NCI-H446 treated with DMSO at 0.1 percent for 48 hours (cell line): ENCODE measurements at regions not wholly inside any gene's neighbourhood (a gene's known extent, or its start where the extent isn't known, plus 50 kb on each side); places are given as distances from the start of the nearest gene placed in this dataset.
"Not testable (repeated sequence)": the region's sequence is repeated elsewhere in the genome, so short reads cannot be mapped to it uniquely, and the experiment has no call there.

ENCODE experiments used
- DNase-seq: peaks from one replicate; lab custom pipeline; 2025; lab: John Stamatoyannopoulos, UW

DNA sequence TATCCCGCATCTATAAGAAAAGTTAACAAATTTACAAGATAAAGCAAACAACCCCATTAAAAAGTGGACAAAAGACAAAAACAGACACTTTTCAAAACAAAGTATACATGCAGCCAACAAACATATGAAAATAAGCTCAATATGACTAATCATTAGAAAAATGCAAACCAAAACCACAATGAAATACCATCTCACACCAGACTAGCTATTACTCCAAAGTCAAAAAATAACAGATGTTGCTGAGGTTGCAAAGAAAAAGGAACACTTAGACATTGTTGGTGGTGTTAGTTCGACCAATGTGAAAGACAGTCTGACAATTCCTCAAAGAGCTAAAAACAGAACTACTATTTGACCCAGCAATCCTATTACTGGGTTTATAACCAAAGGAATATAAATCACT lies 968.6 kb upstream of the USP15 start:
- no peak for DNase-seq

DNA sequence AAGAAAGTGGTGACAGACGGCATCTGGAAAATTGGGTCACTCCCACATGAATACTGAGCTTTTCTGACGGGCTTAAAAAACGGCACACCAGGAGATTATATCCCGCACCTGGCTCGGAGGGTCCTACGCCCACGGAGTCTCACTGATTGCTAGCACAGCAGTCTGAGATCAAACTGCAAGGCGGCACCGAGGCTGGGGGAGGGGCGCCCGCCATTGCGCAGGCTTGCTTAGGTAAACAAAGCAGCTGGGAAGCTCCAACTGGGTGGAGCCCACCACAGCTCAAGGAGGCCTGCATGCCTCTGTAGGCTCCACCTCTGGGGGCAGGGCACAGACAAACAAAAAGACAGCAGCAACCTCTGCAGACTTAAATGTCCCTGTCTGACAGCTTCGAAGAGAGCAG lies 966.2 kb upstream of the USP15 start:
- DNase-seq: not testable (repeated sequence)

DNA sequence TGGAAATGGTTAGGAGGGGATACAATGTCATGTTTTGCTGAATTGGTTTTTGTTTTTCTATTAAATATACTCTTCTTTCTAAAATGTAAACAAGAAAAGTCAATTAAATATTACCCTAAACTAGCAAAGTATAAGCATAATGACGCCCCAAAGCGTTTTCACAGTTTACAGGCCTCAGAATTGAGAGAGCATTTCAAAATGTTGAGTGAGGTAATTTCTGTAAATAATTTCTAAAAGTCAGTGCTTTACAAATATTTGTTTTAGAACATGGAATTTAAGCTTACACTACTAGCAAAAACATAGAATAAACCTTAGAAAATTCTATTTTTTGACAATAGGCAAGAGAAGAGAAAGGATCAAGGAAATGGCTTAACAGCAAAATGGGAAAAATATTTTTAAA lies 958.4 kb upstream of the USP15 start:
- no peak for DNase-seq

DNA sequence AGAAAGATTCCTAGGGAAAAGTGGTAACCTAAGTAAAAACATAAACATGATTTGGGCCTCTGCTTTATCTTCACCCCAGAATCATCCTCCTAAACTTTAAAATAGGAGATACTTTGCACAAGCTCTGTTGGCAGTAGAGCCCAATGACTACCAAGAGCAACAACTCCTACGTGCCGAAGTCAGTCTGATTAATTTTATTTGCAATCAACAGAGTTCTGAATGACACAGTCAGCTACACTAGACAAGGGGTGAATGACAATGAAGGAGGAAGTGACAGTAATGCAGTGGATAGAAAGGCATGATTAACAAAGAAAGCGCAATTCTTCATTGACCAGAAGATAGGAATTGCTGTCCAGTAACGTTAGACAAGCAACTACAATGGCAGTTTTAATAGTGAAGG lies 957.9 kb upstream of the USP15 start:
- DNase-seq: no peak

DNA sequence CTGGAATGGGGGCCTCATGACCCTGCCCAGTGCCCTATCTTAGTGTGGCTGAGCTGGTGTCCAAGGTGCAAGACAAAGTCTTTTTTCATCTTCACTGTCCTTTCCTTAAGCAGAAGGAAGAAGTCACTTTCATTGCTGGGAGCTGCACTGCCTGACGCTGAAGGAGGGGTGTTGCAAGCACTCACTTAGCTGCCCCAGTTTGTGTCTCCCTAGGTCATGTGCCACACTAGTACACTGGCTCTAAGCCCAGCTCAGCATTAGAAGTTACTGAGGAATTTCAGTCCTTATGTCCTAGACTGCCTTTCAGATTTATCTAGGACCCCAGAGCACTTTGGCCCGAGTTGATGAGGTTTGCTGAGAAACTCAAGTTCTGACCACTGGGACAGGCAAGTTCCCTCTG lies 952.0 kb upstream of the USP15 start:
- no peak for DNase-seq

DNA sequence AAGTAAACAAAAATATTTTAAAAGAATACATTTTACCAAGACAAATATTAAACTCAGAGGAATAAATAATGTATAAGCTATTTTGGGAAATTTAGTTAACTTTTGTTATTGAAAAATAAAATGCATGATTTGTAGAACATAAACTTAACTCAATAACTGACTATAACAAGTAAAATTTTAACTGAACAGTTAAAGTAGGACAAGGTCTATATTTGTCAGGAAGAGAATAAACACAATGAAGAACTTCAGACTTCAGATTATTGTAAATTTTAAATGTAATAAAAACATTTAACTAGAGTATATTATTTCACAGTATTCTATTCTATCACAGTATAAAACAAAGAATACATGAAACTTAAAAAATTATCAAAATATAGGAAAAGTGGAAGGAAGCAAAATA lies 948.8 kb upstream of the USP15 start:
- DNase-seq: no peak

DNA sequence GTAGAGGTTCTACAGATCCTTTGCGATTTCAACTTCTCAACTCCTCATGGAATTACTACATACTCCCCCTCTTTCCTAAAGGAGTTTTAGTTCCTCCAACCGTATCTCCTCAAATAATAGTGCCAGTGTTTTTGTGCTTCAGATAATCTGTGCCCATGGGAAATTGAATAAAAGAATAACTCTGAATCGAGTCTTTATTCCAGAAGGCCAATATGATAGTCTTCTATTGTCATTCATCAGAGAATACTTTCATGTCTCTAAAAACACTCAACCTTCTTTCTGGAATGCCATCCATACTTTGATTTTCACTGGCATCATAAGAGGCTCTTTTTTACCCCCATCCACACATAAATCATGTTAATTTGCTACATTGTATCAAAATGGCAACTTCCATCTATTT lies 911.3 kb upstream of the USP15 start:
- no peak for DNase-seq

DNA sequence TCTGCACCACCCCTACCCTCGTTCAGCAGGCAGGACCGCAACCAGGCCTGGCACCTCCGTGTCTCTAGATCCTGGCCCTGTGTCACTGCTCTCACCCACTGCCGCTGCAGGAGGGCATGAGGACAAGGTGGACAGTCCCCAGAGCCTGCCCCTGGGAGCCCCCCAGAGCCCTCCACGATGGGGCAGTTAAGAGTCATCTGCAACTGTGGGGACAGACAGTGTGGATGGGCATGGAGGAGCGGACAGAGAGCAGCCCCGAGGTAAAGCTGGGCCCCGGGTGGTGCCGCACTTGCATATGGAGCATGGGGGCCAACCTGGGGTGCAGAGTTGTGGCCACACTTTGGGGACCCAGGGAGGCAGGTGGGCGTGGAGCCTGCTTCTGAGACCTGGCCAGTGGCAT lies 905.1 kb upstream of the USP15 start:
- DNase-seq: no peak

DNA sequence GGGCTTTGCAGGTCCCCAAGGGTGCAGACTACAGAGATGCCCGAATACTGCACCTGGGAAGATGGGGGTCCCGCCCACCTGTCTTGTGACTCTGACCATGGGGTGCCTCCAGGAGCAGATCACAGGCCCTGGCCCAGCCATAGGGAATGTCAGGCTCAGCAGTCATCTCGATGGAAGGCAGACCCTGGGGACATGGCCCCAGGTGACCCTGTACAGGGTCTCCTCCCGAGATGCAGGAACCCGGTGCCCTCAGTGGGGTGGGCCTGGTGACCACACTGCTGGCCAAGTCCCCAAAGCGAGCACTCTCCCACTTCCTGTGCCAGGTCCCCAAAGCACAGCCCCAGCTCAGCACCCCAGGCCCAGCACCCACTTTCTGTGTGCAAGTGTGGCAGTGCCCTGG lies 903.7 kb upstream of the USP15 start:
- no peak for DNase-seq

DNA sequence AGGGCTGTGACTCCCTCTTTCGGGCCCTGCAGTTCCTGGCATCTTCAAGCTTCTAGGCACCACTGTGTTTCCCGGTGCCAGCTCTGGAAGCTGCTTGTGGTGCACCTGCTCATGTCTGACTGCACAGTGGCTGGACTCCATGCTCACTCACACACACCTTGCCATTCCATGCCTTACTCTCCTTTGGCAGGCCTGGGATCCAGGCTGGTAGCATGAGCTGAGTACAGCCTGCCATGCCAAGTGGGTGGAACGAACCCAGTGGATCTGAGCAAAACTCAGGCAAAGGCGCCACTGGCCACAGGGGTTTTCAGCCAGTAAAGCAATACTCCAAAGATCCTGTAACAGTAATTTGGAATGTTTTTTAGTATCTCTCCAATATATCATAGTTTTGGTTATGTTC lies 902.7 kb upstream of the USP15 start:
- no peak for DNase-seq

DNA sequence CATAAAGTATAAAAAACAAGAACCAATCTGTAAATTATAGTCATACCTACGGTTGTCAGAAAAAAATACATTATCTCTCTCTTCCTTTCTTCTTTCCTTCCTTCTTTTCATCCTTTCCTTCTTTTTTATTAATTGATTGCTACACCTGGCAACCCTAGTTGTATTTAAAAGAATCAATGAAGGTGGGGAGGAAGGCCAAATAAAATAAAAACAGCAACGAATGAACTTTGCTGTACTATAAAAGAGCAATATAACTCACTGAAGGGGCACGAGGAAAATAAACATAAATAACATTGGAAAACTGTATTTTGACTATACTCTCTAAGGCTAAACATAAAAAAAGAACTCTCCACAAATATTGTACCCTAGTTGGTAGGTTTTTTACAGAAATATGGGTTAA lies 898.2 kb upstream of the USP15 start:
- no peak for DNase-seq

DNA sequence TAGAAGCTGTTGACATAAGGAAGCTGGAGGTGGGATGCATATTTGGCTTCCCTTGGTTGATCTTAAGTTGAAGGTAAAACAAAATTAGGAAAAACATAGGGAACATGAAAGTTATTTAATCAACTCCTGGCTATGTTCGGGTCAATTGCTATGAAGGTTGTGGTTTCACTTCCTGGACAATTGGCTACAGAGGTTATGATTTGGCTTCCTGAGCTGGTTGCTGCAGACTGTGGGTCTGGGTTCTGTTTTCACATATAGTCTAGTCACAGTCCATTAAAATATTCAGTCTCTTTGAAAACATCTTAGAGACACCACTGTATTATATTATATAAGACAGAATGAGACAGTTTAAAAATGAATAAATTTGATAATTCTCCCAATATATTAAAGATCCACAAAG lies 895.2 kb upstream of the USP15 start:
- no peak for DNase-seq

DNA sequence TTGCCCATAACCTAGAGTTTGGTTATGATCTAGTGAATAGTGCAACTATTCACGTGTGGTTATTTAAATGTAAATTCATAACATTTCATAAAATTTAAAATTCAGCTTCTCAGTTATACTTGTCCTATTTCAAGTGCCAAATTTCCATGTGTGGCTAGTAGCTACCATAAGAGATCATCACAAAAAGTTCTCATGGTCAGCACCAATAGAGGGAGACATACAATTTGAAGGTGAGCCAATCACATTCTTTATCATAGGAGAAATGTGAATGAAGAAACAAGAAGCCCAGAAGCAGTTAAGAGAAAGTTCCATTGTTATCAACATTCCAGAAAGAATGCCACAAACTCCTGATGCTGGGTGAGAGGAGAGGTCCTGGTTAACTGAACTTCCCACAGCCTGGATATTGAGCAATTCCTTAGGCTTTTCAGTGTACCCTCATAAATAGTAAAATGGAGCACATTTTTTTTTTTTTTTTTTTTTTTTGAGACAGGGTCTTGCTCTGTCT lies 892.9 kb upstream of the USP15 start:
- no peak for DNase-seq

DNA sequence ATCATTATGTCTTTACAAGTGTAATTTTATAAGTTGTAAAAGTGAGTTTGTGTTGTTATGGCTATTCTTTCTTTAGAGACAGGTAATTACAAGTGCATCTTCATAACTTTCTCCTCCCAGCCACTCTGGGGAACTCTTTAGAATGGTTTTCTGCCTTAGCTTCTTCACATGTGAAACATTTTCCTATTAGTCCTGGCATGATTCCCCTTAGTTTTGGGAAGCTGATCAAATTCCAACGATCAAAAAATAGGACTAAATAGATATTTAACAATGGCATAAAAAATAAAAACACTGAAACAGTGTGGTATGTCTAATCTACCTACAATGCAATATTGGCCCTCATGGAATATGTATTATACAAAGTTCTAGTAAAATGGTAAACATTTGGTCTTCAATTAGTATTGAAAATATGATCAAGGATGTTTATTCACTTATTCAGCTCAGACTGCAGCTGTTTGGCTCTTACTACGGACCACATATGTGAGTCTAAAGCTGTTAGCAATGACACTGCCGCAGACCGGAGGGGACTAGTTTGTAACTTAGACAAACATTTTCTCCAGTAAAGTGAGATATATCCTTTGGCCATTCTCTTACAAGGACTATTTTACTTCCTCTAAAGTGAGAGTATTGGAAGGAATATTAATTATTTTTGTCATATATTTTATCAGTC lies 890.8 kb upstream of the USP15 start:
- no peak for DNase-seq

DNA sequence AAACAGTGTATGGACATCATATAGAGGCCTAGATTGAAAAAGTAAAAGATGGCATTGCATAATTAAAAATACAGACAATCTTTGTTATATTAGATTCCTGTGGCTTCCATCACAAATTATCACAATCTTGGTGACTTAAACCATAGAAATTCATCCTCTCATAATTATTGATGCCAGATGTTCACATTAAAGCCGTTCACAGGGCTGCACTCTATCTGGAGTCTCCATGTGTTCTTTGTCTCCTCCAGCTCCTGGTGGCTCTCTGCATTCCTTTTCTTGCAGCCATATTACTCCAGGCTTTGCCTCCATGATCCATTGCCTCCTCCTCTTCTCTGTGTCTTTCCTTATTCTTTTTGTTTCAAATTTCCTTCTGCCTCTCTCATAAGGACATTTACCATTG lies 875.7 kb upstream of the USP15 start:
- no peak for DNase-seq

DNA sequence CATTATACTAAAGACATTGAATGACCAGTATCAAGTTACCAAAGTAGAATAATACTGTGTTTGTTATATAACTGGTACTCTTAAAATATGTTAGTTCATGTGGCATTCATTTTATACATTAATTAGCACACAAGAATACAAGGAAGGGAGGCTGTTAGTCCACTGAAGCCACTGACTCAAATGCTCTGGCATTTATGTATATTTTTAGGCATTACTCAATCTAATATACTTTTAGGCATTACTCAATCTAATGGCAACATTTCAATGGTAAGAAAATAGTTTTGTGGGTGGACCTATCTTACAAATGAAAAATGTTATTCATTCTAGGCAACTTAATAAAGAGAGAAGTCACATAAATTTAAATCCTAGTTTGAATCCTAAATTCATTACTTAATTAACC lies 874.4 kb upstream of the USP15 start:
- DNase-seq: no peak

DNA sequence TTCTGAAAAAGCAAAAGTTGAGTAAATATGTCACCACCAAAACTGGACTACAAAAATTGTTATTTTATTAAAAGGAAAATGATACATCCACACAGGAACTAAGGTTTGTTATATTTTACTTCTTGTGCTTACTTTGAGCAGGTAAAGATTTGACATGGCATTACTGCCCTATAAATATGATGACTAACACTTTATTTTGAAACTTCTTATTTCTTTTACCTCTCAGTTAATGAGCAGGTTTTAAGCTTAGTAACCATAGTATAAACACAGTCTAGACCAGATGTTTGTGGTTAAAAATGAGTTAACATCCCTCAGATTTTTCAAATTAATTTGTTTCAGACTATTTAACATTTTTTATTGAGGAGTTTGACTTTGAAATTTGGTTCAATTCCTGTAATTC lies 862.5 kb upstream of the USP15 start:
- DNase-seq: no peak

DNA sequence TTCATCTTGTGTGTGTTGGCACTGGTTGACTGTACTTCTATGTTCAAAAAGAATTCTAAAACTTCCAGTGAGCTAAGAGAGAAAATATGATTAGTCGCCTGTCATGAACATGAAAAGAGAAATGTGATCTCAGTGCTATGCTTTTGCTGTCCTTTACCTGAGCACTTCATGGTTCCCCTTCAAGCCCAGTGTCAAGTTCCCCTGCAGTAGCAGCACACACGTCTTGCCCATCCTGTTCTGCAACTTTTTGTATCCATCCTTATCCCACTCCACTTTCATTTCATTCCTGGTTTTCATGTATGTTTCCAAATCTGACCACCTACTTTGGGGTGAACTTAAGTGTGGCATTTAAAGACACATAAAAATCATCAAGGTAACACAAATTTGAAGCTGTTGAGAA lies 848.0 kb upstream of the USP15 start:
- DNase-seq: no peak

DNA sequence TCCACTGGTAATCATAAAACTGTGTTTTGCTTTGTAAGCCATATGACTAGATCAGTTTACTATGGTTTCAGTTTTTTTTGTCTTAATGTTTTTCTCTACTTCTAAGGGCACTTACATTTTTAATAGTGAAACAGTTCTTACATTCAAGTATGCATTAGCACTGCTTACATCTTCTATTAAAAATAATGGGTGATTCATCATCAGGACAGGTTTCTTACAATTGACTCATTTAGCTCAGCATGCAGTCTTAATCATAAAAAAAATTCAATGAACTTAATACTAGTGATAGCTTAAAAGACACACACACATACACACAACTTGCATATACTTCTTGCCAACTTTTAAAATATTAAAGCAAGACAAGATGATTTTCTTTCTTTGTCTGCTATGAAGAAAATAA lies 845.7 kb upstream of the USP15 start:
- DNase-seq: no peak

DNA sequence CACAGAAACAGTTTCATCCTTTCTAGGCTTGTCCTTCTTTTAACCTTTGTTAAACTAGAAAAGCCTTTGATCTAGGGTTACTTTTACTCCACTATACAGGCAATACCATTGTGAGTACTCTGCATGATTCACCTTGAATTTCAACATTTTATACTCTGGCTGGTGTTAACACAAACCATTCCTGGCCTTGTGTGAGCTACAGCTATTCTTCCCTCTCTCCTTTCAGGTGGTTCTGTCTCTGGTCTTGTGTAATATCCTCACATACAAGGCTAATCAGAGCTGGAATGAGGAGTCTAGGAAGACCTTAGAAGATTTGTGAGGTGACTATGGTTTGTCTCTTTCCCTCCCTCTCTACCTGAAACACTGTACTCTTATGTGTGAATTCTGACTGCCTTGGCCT lies 837.4 kb upstream of the USP15 start:
- no peak for DNase-seq

DNA sequence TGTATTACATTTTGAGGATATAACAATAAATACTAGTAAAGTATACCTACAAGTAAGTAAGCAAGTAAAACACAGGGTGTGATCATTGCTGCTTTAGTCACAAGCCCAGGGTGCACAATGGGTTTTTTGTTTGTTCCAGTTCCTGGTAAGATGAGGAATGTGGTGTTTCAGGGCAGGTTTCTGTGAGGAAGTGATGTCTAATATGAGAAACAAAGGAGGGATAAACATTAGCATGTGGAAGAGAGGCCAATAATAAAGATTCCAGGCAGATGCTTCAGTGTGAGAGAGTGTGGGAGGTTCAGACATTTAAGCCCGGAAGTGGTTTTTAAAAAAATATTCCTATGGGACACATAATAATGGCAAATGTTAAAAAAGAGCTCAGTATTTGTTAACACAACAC lies 808.1 kb upstream of the USP15 start:
- DNase-seq: no peak

DNA sequence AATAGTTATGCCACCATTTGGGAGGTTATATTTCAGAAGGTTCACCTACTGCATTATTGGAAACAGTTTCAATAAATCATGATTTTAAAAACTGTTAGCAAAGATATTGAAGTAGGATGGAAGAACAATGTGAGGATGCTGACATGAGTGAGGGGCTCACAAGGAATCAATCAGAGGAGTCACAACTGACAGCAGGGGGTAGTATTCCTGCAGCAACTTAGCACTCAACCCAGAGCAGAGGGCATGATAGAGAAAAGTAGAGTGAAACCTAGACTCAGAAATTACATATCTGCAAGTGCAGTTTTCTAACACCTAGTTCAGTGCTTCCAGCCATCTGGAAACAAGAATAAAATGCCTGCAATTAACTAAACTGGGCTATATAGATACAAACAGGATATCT lies 772.5 kb upstream of the USP15 start:
- no peak for DNase-seq

DNA sequence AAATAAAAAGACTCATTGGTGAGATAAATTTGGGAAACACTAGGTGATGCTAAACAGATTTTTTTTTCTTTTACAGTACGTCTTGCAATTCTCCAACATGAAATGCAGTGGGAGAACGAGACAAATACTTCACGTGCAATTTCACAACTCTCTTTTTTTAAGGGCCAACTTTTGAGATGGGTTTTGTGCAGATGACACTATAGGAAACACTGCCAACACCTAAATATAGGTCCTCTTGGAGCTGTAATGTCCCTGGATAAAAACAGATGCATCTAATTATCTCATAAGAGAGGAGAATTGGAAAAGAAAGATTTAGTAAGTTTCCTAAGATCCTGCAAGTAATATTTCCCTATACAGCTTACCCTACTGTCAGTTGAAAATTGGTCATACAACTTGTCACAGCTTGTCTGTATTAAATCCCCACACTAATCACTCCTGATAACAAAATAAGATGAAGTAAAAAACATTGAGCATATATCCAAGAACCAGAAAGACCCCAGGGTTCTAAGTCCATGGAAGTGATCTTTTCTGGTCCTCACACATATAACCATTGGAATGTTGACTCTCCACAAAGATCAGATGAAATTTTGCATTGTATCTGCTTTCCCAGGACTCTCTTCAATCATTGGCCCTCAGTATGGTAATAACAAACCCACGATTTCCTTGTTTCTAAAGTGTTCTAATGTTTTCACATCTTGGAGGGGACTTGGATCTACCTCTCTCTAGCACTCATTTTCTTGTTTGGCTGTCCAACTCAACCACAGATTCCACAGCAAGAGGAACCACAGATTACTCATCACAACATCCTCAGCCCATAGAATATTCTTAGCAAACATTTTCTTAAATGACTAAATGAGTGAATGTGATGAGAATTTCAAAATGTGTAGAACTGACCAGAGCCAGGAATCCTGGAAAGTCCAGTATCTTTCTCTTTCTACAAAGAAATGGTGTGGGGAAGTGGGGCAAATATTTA lies 769.4 kb upstream of the USP15 start:
- no peak for DNase-seq
